Heart left ventricle (tissue), 16 donors: ENCODE measurements at regions not wholly inside any gene's neighbourhood (a gene's known extent, or its start where the extent isn't known, plus 50 kb on each side); places are given as distances from the start of the nearest gene placed in this dataset.
A peak's percentile ranks its signal among the peaks of the same experiment; 100 is the strongest.

Source experiments
- ATAC-seq, 4 donors: fragments of 200-7000 bp; cut with Tn5 transposase; one replicate each; pipeline ENCODE4 v1.9.1; 2020 to 2022; ENCODE audit warnings: moderate library complexity in 4 of 4, mild to moderate bottlenecking in 3 of 4, moderate number of reproducible peaks in 1 of 4
- DNase-seq, 5 donors: peaks; one replicate each; pipeline ENCODE4 v3.0.0-alpha.2; 2020
- H3K27ac ChIP-seq, 12 donors: fragments of 200-600 bp; sonication (generic) in 4 of 12; one replicate each; pipeline versions ENCODE4 v1.5.0 to v1.8.0; 2016 to 2022; ENCODE audit warnings: mild to moderate bottlenecking in 2 of 12
- H3K27me3 ChIP-seq, 9 donors: fragments of 200-600 bp; sonication (generic) in 2 of 9; one replicate each; pipeline versions ENCODE4 v1.5.1 to v1.8.0; 2016 to 2022; ENCODE audit warnings: mild to moderate bottlenecking in 3 of 9
- H3K36me3 ChIP-seq, 9 donors: fragments of 200-600 bp; sonication (generic) in 2 of 9; one replicate each; pipeline versions ENCODE4 v1.5.0 to v1.8.0; 2018 to 2022; ENCODE audit warnings: mild to moderate bottlenecking in 2 of 9
- H3K4me1 ChIP-seq, 12 donors: fragments of 200-600 bp; sonication (generic) in 4 of 12; one replicate each; pipeline versions ENCODE4 v1.5.0 to v1.8.0; 2016 to 2022; ENCODE audit warnings: mild to moderate bottlenecking in 3 of 12
- H3K4me3 ChIP-seq, 12 donors: fragments of 200-600 bp; sonication (generic) in 4 of 12; one replicate each; pipeline versions ENCODE4 v1.5.0 to v1.8.0; 2017 to 2022; ENCODE audit warnings: mild to moderate bottlenecking in 9 of 12, moderate library complexity in 4 of 12
- H3K9me3 ChIP-seq, 12 donors: fragments of 200-600 bp; sonication (generic) in 4 of 12; one replicate each; pipeline versions ENCODE4 v1.5.0 to v1.8.0; 2016 to 2022; ENCODE audit warnings: mild to moderate bottlenecking in 1 of 12
- CTCF ChIP-seq, 12 donors: fragments of 200-600 bp; sonication (generic) in 4 of 12; IDR thresholded peaks; one replicate each; pipeline versions ENCODE4 v1.5.0 to v1.8.0; 2018 to 2022; ENCODE audit warnings: antibody characterized with exemption in 12 of 12, mild to moderate bottlenecking in 5 of 12
- POLR2A ChIP-seq, 2 donors: fragments of 450-650 bp; IDR thresholded peaks; one replicate each; pipeline ENCODE4 v1.6.1; 2017; ENCODE audit warnings: antibody characterized with exemption in 2 of 2, mild to moderate bottlenecking in 2 of 2, moderate library complexity in 2 of 2
- WGBS, 4 donors: extraction: QIAGEN DNeasy Blood & Tissue Kit in 2 of 4; methylation state at CpG; one replicate each; pipeline versions ENCODE4 v1.1.5 to v1.1.7; 2013 to 2018; 5-methylcytosine and 5-hydroxymethylcytosine counted together
- intact Hi-C, 10 donors: fragments of 100-400 bp; cut with DNase I; formaldehyde crosslinking; loops; one replicate each; pipeline versions ENCODE4 v1.11.1 to v1.14.2; 2022
- donor health status: ischemic (EF 13 %, LVEDD 7.1; RV severe dilation, severe dysfunction).
- donor health status: healthy with polysubstance abuse.
- donor health status: DM: no; HTN: yes; CAD: no.
- donor health status: DM: no; HTN: no; CAD: no.
- donor health status: ischemic (EF 25% LVEDD 6.9; RV normal size, moderate dysfunction).
- donor health status: ischemic (EF 25% LVEDD 5.7; RV mildly dilated, moderate dysfunction).
- donor health status: healthy.
- donor health status: DM: yes; HTN: yes; CAD: no.
- donor health status: ischemic (EF 35%, LVEDD 5.7; RV mildly dilated, moderate dysfunction).
- donor health status: nonischemic (EF 11% LVEDD 7.7; RV severe dilation, severe dysfunction).
- donor health status: DM: yes; HTN: yes; CAD: no.
- donor health status: PGD.
- donor health status: ischemic (EF 29% LVEDD 5.4; RV normal size, mild dysfunction).
- donor health status: nonischemic (EF 23%, LVEDD 6.1; RV moderate dilation, normal function).

GRCh38 chr13:44806826-44807225 is 182.4 kb downstream of the NUFIP1 start:
- WGBS, 4 donors, result 83 to 92% (median 89%) methylated on average over 10 of the region's 10 CpGs
- Histone ChIP-seq H3K4me3 (no peak overlapping the region), H3K27ac (no peak overlapping the region), H3K9me3 (no peaks in the 10 kb centered on the region), H3K27me3 (no peaks in the 10 kb centered on the region), H3K4me1 (peaks cover 0 to 18% (median 5%) of the 10 kb centered on the region in 12 donors), H3K36me3 (no peaks in the 10 kb centered on the region)
- DNase-seq, result no peak
- peak in 1 of 4 donors; percentile 47 for ATAC-seq
- intact Hi-C loops, result no loop called here
- TF ChIP-seq CTCF (IDR thresholded peaks at IDR 0.05) (no peak), POLR2A (IDR thresholded peaks at IDR 0.05) (no peak)

GRCh38 chr13:44805585-44805984 is 183.7 kb downstream of the NUFIP1 start:
- Histone ChIP-seq H3K36me3 (no peaks in the 10 kb centered on the region), H3K9me3 (no peaks in the 10 kb centered on the region), H3K27ac (no peak overlapping the region), H3K27me3 (no peaks in the 10 kb centered on the region), H3K4me1 (peaks cover 0 to 19% (median 2%) of the 10 kb centered on the region in 12 donors), H3K4me3 (no peak overlapping the region)
- TF ChIP-seq CTCF (IDR thresholded peaks at IDR 0.05) (no peak), POLR2A (IDR thresholded peaks at IDR 0.05) (no peak)
- no peak for DNase-seq
- WGBS, 4 donors, result 88 to 95% (median 90%) methylated on average over 5 of the region's 5 CpGs
- intact Hi-C loops, result no loop called here
- ATAC-seq, result no peak

- peak in 2 of 4 donors; percentile 57 to 72 for ATAC-seq
- 60 to 68% (median 66%) methylated on average over 4 of the region's 4 CpGs for WGBS, 4 donors
- peak overlapping the region in 3 of 12 donors; percentile 23 to 52 (median 28) for H3K27ac ChIP-seq
- H3K4me1 ChIP-seq, result peaks cover 0 to 19% (median 0%) of the 10 kb centered on the region in 12 donors
- no peaks in the 10 kb centered on the region for H3K27me3 ChIP-seq
- H3K4me3 ChIP-seq, result no peak overlapping the region
- TF ChIP-seq CTCF (IDR thresholded peaks at IDR 0.05), result no peak
- no peak for TF ChIP-seq POLR2A (IDR thresholded peaks at IDR 0.05)
- intact Hi-C loops, result no loop called here
- DNase-seq, result no peak
- no peaks in the 10 kb centered on the region for H3K9me3 ChIP-seq
- H3K36me3 ChIP-seq, result no peaks in the 10 kb centered on the region
Measured at GRCh38 chr13:44803390-44803789, 185.9 kb downstream of the NUFIP1 start.

GRCh38 chr13:44802491-44802890 is 186.8 kb downstream of the NUFIP1 start:
- intact Hi-C loops, result no loop called here
- peak overlapping the region in 1 of 12 donors; percentile 37 for H3K27ac ChIP-seq
- ATAC-seq, result no peak
- no peaks in the 10 kb centered on the region for H3K36me3 ChIP-seq
- H3K27me3 ChIP-seq, result no peaks in the 10 kb centered on the region
- H3K9me3 ChIP-seq, result no peaks in the 10 kb centered on the region
- WGBS, 4 donors, result 89 to 95% (median 93%) methylated on average over 4 of the region's 4 CpGs
- no peak for TF ChIP-seq POLR2A (IDR thresholded peaks at IDR 0.05)
- TF ChIP-seq CTCF (IDR thresholded peaks at IDR 0.05), result no peak
- no peak overlapping the region for H3K4me3 ChIP-seq
- DNase-seq, result no peak
- peaks cover 0 to 21% (median 0%) of the 10 kb centered on the region in 12 donors for H3K4me1 ChIP-seq
